SU-DHL-6 (cell line): ENCODE measurements at regions not wholly inside any gene's neighbourhood (a gene's known extent, or its start where the extent isn't known, plus 50 kb on each side); places are given as distances from the start of the nearest gene placed in this dataset.
A peak's percentile ranks its signal among the peaks of the same experiment; 100 is the strongest.

ENCODE experiments used
- EZH2phosphoT487 ChIP-seq: fragments of 200-600 bp; sonication (generic), shearing (Covaris generic); conservative IDR thresholded peaks from 2 replicates; pipeline ENCODE4 v1.6.1; 2018; ENCODE audit warnings: mild to moderate bottlenecking, antibody characterized with exemption, low read length, moderate library complexity, mixed read lengths
- TF ChIP-seq, protein P1 (sequence below): fragments of 200-600 bp; sonication (generic); IDR thresholded peaks from one replicate; pipeline ENCODE4 v1.5.1; 2017; ENCODE audit warnings: antibody characterized with exemption, mild to moderate bottlenecking, low read length, moderate library complexity; ENCODE audit not compliant: insufficient read depth, poor library complexity, severe bottlenecking

- TF ChIP-seq, protein P1, sequence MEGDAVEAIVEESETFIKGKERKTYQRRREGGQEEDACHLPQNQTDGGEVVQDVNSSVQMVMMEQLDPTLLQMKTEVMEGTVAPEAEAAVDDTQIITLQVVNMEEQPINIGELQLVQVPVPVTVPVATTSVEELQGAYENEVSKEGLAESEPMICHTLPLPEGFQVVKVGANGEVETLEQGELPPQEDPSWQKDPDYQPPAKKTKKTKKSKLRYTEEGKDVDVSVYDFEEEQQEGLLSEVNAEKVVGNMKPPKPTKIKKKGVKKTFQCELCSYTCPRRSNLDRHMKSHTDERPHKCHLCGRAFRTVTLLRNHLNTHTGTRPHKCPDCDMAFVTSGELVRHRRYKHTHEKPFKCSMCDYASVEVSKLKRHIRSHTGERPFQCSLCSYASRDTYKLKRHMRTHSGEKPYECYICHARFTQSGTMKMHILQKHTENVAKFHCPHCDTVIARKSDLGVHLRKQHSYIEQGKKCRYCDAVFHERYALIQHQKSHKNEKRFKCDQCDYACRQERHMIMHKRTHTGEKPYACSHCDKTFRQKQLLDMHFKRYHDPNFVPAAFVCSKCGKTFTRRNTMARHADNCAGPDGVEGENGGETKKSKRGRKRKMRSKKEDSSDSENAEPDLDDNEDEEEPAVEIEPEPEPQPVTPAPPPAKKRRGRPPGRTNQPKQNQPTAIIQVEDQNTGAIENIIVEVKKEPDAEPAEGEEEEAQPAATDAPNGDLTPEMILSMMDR: peak; percentile 80
- TF ChIP-seq EZH2phosphoT487: no peak
Measured at GRCh38 chr21:16330082-16330907, 600.5 kb downstream of the USP25 start.
